Right lobe of liver (tissue), 4 donors: ENCODE measurements at regions not wholly inside any gene's neighbourhood (a gene's known extent, or its start where the extent isn't known, plus 50 kb on each side); places are given as distances from the start of the nearest gene placed in this dataset.

Source experiments
- POLR2A ChIP-seq: fragments of 450-650 bp; IDR thresholded peaks from one replicate; pipeline ENCODE4 v1.6.1; 2017; ENCODE audit warnings: antibody characterized with exemption, mild to moderate bottlenecking
- TF ChIP-seq, protein P1 (sequence below), 4 donors: fragments of 200-600 bp in 3 of 4; fragments of 450-650 bp in 1 of 4; IDR thresholded peaks; one replicate each; pipeline versions ENCODE4 v1.5.1 to v1.8.0; 2016 to 2022; ENCODE audit warnings: antibody characterized with exemption in 4 of 4, mild to moderate bottlenecking in 2 of 4
- donor health status: DM: no; HTN: no; CAD: no.
- donor health status: DM: no; HTN: no; CAD: no.
- donor health status: DM: no; HTN: yes; CAD: no.

GRCh38 chr2:111704246-111704645 lies 179.7 kb downstream of the ANAPC1 start:
- no peak for TF ChIP-seq POLR2A
- TF ChIP-seq, protein P1, sequence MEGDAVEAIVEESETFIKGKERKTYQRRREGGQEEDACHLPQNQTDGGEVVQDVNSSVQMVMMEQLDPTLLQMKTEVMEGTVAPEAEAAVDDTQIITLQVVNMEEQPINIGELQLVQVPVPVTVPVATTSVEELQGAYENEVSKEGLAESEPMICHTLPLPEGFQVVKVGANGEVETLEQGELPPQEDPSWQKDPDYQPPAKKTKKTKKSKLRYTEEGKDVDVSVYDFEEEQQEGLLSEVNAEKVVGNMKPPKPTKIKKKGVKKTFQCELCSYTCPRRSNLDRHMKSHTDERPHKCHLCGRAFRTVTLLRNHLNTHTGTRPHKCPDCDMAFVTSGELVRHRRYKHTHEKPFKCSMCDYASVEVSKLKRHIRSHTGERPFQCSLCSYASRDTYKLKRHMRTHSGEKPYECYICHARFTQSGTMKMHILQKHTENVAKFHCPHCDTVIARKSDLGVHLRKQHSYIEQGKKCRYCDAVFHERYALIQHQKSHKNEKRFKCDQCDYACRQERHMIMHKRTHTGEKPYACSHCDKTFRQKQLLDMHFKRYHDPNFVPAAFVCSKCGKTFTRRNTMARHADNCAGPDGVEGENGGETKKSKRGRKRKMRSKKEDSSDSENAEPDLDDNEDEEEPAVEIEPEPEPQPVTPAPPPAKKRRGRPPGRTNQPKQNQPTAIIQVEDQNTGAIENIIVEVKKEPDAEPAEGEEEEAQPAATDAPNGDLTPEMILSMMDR (IDR thresholded peaks at IDR 0.05) = no peak
